HG03520 (cell line): ENCODE measurements at regions not wholly inside any gene's neighbourhood (a gene's known extent, or its start where the extent isn't known, plus 50 kb on each side); places are given as distances from the start of the nearest gene placed in this dataset.

Source experiments
- ATAC-seq: cut with Tn5 transposase; IDR thresholded peaks from one replicate; pipeline ENCODE4 v1.9.1; 2021; ENCODE audit warnings: mild to moderate bottlenecking, moderate library complexity; ENCODE audit not compliant: unreplicated experiment

- ATAC-seq = no peak
Observed at GRCh38 chr15:99440551-99441443, 125.0 kb upstream of the MEF2A start.

GRCh38 chr15:99441444-99441800, 124.4 kb upstream of the MEF2A start:
- ATAC-seq = no peak

DNA sequence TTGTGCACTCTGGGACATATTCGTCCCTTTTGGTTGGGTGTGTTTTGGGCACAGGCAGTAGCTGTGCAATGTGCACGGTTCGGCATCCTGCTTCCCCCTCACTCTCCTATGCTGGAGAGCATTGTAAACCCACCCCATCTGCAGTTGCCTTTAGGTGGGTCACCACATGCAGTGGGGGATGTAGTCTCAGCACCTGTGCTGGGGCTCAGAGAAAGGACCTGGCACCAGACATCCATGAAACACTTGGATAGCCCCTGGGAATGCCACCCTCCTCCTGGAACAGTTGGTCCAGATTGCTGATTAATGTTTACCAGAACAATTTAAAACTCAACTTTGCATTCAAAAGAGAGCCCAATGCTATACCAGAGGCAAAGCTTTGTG, 123.9 kb upstream of the MEF2A start:
- ATAC-seq = no peak

GRCh38 chr15:99442252-99442897, 123.4 kb upstream of the MEF2A start:
- ATAC-seq = no peak

GRCh38 chr15:99443056-99443756, 122.6 kb upstream of the MEF2A start:
- ATAC-seq = no peak

DNA sequence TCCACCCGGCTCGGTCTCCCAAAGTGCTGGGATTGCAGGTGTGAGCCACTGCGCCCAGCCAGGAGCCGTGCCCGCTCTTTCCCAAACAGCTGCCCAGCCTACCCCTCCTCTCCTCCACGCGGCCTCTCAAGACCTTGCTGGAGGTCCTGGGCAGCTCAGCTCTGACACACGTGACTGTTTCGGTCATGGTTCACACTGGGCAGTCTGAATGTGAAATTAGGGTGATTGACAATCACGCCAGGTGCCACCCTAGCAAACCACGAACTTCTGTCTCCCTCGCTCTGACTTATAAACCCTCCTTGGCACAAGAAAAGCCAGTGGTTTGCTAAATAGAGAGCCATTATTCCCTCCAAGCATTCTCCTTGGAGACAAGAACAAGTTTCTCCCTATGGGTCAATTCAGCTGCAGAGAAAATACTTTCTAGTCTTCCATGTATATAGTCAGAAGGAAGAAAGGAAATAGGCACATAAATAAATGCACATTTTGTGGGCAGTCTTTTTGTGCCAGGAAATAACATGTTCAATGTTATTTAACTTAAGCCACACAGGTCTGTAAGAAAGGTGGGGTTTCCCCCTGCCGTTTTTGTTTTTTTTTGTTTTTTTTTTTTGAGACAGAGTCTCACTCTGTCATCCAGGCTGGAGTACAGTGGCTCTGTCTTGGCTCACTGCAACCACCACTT, 121.9 kb upstream of the MEF2A start:
- no peak for ATAC-seq

- no peak for ATAC-seq
Observed at GRCh38 chr15:99445272-99445850, 120.4 kb upstream of the MEF2A start.

- no peak for ATAC-seq
Observed at GRCh38 chr15:99446565-99447496, 119.0 kb upstream of the MEF2A start.

GRCh38 chr15:99447497-99448371, 118.0 kb upstream of the MEF2A start:
- ATAC-seq = no peak

GRCh38 chr15:99449514-99449913, 116.3 kb upstream of the MEF2A start:
- no peak for ATAC-seq

- no peak for ATAC-seq
Observed at GRCh38 chr15:99450896-99451358, 114.9 kb upstream of the MEF2A start.

DNA sequence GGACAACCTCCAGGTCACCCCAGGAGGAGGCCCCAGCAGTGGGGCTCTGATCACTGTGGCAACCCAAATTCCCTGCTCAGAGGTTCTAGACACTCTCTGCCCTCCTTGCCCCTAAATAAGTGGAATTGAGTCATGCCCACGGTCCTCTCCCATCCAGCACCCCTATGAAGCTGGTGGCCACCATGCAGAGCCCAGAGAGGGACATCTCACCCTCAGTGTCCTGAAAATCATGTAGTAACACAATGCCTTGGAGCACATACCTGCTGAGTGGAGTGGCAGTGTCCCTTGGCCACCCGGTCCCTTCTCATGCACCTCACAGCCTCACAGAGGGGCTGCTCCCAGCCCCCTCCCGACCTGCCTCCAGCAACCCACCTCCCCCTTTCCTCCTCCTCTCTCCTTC, 114.3 kb upstream of the MEF2A start:
- no peak for ATAC-seq

DNA sequence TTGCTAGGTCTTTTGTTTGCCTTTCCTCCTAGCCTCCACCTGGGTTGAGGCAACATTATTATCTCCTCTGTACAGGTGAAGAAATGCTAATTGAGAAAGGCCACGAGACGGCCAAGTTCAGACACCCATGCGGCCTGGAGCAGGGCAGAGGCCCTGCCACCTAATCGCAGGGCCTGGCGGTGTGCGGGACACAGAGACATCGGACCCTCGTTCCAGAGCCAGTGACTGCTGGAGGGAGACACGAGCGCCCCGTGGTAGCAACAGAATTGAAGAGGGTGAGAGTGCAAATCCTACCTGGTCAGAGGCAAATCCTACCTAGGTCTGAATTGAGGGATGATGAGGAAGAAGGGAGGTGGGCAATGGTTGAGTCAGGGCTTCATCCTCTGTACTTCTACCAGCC, 113.8 kb upstream of the MEF2A start:
- ATAC-seq = no peak

DNA sequence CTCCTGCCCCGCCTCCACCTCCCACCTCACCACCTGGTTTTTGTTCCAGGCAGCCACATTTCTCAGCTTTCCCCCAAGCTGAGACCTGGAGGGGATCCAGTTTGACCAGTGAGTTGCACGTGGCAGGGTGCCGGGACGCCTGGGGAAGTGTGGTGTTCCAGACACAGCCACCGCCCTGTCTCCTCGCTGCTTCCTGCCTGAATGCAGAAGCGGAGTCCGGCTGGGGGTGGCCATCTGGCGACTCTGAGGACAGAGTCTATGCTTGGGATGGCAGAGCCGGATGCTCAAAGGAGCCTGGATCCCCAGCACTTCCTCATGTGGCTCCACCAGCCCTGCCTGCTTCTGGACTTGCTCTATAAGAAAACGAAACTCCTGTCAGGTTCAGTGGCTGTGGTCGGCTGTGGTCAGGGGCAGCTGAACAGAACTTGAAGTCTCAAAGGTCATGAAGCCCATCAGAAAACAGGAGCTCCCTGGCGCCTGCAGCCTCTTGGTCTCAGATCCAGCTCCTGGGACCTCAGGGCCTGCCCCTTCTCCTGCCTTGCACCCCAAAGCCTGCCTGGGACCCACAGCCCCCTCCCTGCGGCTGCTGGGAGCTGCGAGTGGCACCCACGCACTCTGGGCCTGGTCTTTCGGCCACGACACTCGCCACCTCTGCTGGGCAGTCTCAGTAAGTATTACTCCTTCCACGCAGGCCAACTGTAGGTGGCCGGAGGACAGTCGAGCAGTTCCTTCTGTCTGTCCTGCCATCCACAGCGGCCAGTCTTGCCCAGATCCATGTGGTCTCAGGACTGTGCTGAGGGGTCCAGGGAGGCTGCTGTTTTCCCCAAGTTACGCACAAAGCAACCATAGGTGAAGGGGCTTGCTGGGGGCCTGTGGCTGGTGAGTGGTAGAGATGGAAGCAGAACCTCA, 112.8 kb upstream of the MEF2A start:
- peak; percentile 74 for ATAC-seq

- ATAC-seq = no peak
Observed at GRCh38 chr15:99453637-99454030, 112.2 kb upstream of the MEF2A start.

DNA sequence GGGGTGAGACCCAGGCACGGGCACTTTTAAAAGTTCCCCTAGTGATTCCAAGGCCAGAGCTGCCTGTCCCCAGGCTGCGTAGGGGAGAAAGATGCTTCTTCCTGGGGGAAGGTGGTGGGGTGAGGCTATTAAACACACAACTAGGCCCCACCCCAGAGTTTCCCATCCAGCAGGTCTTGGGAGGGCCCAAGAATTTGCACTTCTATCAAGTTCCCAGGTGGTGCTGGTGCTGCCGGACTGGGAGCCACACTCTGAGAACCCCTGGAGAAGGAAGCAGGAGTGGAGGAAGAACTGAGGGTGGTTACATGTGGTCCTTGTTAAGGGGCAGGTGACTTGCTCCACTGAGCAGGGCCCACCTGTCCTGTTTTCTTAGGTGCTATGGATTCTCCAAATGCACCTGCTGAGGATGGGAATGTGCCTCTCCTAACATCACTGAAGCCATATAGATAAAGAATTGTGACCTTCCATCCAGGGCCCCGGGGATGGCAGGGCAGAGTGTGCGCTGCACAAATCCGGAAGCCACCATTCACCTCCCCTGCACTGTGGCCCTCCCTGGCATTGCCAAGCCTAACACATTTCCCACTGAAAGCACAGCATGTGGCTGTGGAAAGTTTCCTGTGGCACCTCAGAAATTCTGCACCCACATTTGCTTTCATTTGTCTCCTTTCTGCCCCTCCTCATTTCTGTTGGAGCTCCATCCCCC, 111.5 kb upstream of the MEF2A start:
- ATAC-seq = no peak
